ENCODE measurements at regions not wholly inside any gene's neighbourhood (a gene's known extent, or its start where the extent isn't known, plus 50 kb on each side); places are given as distances from the start of the nearest gene placed in this dataset.

- TF ChIP-seq CTCF (IDR thresholded peaks at IDR 0.05; ENCODE audit: low read depth, low read length): no peak
- DNase-seq: no peak
- Histone ChIP-seq H3K9me3 (ENCODE audit: severe bottlenecking) (no peaks in the 10 kb centered on the region), H3K27ac (no peak overlapping the region), H3K36me3 (no peaks in the 10 kb centered on the region), H3K27me3 (ENCODE audit: insufficient read depth, low read depth, severe bottlenecking) (no peaks in the 10 kb centered on the region), H3K4me3 (ENCODE audit: low read depth, low read length) (no peak overlapping the region)
These were observed 1411.9 kb upstream of the RAG2 start for GRCh38 chr11:38009932-38010331.

- Histone ChIP-seq H3K36me3 (no peaks in the 10 kb centered on the region), H3K4me3 (ENCODE audit: low read depth, low read length) (no peak overlapping the region), H3K27me3 (ENCODE audit: insufficient read depth, low read depth, severe bottlenecking) (no peaks in the 10 kb centered on the region), H3K9me3 (ENCODE audit: severe bottlenecking) (no peaks in the 10 kb centered on the region), H3K27ac (no peak overlapping the region)
- DNase-seq: no peak
- no peak for TF ChIP-seq CTCF (IDR thresholded peaks at IDR 0.05; ENCODE audit: low read depth, low read length)
These were observed 1408.4 kb upstream of the RAG2 start for GRCh38 chr11:38006466-38006865.

- no peak overlapping the region for H3K27ac ChIP-seq
- TF ChIP-seq CTCF (IDR thresholded peaks at IDR 0.05; ENCODE audit: low read depth, low read length): no peak
- DNase-seq: no peak
- no peaks in the 10 kb centered on the region for H3K9me3 ChIP-seq (ENCODE audit: severe bottlenecking)
- H3K36me3 ChIP-seq: no peaks in the 10 kb centered on the region
- no peaks in the 10 kb centered on the region for H3K27me3 ChIP-seq (ENCODE audit: insufficient read depth, low read depth, severe bottlenecking)
- H3K4me3 ChIP-seq (ENCODE audit: low read depth, low read length): no peak overlapping the region
These were observed 1407.6 kb upstream of the RAG2 start for GRCh38 chr11:38005597-38005996.

GRCh38 chr11:37999171-37999570 is 1401.1 kb upstream of the RAG2 start:
- no peaks in the 10 kb centered on the region for H3K36me3 ChIP-seq
- no peak for TF ChIP-seq CTCF (IDR thresholded peaks at IDR 0.05; ENCODE audit: low read depth, low read length)
- no peak for DNase-seq
- no peaks in the 10 kb centered on the region for H3K9me3 ChIP-seq (ENCODE audit: severe bottlenecking)
- no peaks in the 10 kb centered on the region for H3K27me3 ChIP-seq (ENCODE audit: insufficient read depth, low read depth, severe bottlenecking)
- no peak overlapping the region for H3K27ac ChIP-seq
- H3K4me3 ChIP-seq (ENCODE audit: low read depth, low read length): no peak overlapping the region

- TF ChIP-seq CTCF (IDR thresholded peaks at IDR 0.05; ENCODE audit: low read depth, low read length): no peak
- H3K27me3 ChIP-seq (ENCODE audit: insufficient read depth, low read depth, severe bottlenecking): no peaks in the 10 kb centered on the region
- H3K4me3 ChIP-seq (ENCODE audit: low read depth, low read length): no peak overlapping the region
These were observed 1397.8 kb upstream of the RAG2 start for GRCh38 chr11:37995886-37996285.

GRCh38 chr11:37988031-37988430 is 1390.0 kb upstream of the RAG2 start:
- Histone ChIP-seq H3K27me3 (ENCODE audit: insufficient read depth, low read depth, severe bottlenecking) (no peaks in the 10 kb centered on the region), H3K36me3 (no peaks in the 10 kb centered on the region), H3K9me3 (ENCODE audit: severe bottlenecking) (no peaks in the 10 kb centered on the region), H3K4me3 (ENCODE audit: low read depth, low read length) (no peak overlapping the region), H3K27ac (no peak overlapping the region)
- no peak for TF ChIP-seq CTCF (IDR thresholded peaks at IDR 0.05; ENCODE audit: low read depth, low read length)
- no peak for DNase-seq

More at GRCh38 chr11:37995886-37996285, 1397.8 kb upstream of the RAG2 start:
- H3K9me3 ChIP-seq (ENCODE audit: severe bottlenecking): no peaks in the 10 kb centered on the region
- no peak overlapping the region for H3K27ac ChIP-seq
- no peak for DNase-seq
- H3K36me3 ChIP-seq: no peaks in the 10 kb centered on the region
